ENCODE measurements at regions not wholly inside any gene's neighbourhood (a gene's known extent, or its start where the extent isn't known, plus 50 kb on each side); places are given as distances from the start of the nearest gene placed in this dataset.

- no peak for TF ChIP-seq POLR2AphosphoS5 (IDR thresholded peaks at IDR 0.05)
- no peak for TF ChIP-seq CTCF (IDR thresholded peaks at IDR 0.05 in 8 of 11, conservative IDR thresholded peaks at IDR 0.05 in 3 of 11)
Observed at GRCh38 chr3:68378631-68379030, 553.7 kb downstream of the TAFA4 start.
